Keratinocyte (primary cell): ENCODE measurements at regions not wholly inside any gene's neighbourhood (a gene's known extent, or its start where the extent isn't known, plus 50 kb on each side); places are given as distances from the start of the nearest gene placed in this dataset.

Experiments used
- DNase-seq: peaks from one replicate; pipeline ENCODE4 v3.0.0-alpha.2; 2011; ENCODE audit warnings: low read depth, missing footprints, low spot score
- FAIRE-seq: peaks from 2 replicates; lab custom pipeline; 2011; peaks lifted over from hg19 to GRCh38; lab: Jason Lieb, UNC
- H2AFZ ChIP-seq: 2 replicates; pipeline ENCODE4 v1.6.0; 2012; ENCODE audit warnings: low read length, control low read depth, inconsistent platforms; ENCODE audit not compliant: control insufficient read depth
- H3K27ac ChIP-seq: 2 replicates; pipeline ENCODE4 v1.5.1; 2011; ENCODE audit warnings: low read length; ENCODE audit not compliant: control insufficient read depth, insufficient read depth
- H3K27me3 ChIP-seq: 3 replicates; pipeline ENCODE4 v1.6.0; 2011; ENCODE audit warnings: low read length; ENCODE audit not compliant: control insufficient read depth, insufficient read depth; ENCODE audit errors: extremely low read depth
- H3K36me3 ChIP-seq, 2 experiments: 2 replicates in 1 of 2; 3 replicates in 1 of 2; pipeline ENCODE4 v1.5.1; 2011; ENCODE audit warnings: low read length in 2 of 2, mild to moderate bottlenecking in 1 of 2; ENCODE audit not compliant: control insufficient read depth in 2 of 2, insufficient read depth in 2 of 2; ENCODE audit errors: extremely low read depth in 1 of 2
- H3K4me1 ChIP-seq: 3 replicates; pipeline ENCODE4 v1.5.1; 2011; ENCODE audit warnings: low read length; ENCODE audit not compliant: control insufficient read depth, insufficient read depth; ENCODE audit errors: extremely low read depth
- H3K4me2 ChIP-seq: 3 replicates; pipeline ENCODE4 v1.6.0; 2011; ENCODE audit warnings: low read depth, low read length; ENCODE audit not compliant: control insufficient read depth, insufficient read depth; ENCODE audit errors: extremely low read depth
- H3K4me3 ChIP-seq, 3 experiments: fragments of 200-600 bp in 1 of 3; sonication (generic) in 1 of 3; 2 replicates in 2 of 3; 3 replicates in 1 of 3; pipeline ENCODE4 v1.5.1; 2011 to 2016; ENCODE audit warnings: low read length in 3 of 3, mild to moderate bottlenecking in 3 of 3, control low read depth in 2 of 3, inconsistent platforms in 1 of 3, low read depth in 1 of 3, mixed read lengths in 1 of 3, mixed run types in 1 of 3, moderate library complexity in 1 of 3; ENCODE audit not compliant: control insufficient read depth in 2 of 3, insufficient read depth in 2 of 3; ENCODE audit errors: extremely low read depth in 1 of 3
- H3K79me2 ChIP-seq: 2 replicates; pipeline ENCODE4 v1.6.0; 2012; ENCODE audit warnings: low read length; ENCODE audit not compliant: control insufficient read depth, insufficient read depth
- H3K9ac ChIP-seq: 3 replicates; pipeline ENCODE4 v1.6.0; 2011; ENCODE audit warnings: low read length; ENCODE audit not compliant: control insufficient read depth, insufficient read depth; ENCODE audit errors: extremely low read depth
- H3K9me1 ChIP-seq: 3 replicates; pipeline ENCODE4 v1.6.0; 2011; ENCODE audit warnings: low read length; ENCODE audit not compliant: control insufficient read depth, insufficient read depth; ENCODE audit errors: extremely low read depth
- H3K9me3 ChIP-seq: 2 replicates; pipeline ENCODE4 v1.5.1; 2012; ENCODE audit warnings: low read depth, low read length; ENCODE audit not compliant: control insufficient read depth
- H4K20me1 ChIP-seq: 3 replicates; pipeline ENCODE4 v1.6.0; 2011; ENCODE audit warnings: low read length; ENCODE audit not compliant: control insufficient read depth, insufficient read depth; ENCODE audit errors: extremely low read depth
- CTCF ChIP-seq, 3 experiments: IDR thresholded peaks in 1 of 3; conservative IDR thresholded peaks in 1 of 3; optimal IDR thresholded peaks in 1 of 3; 2 replicates in 2 of 3; 3 replicates in 1 of 3; pipeline versions ENCODE3 to v1.5.1; 2011; ENCODE audit warnings: low read length in 3 of 3, mild to moderate bottlenecking in 3 of 3, moderate library complexity in 2 of 3, control low read depth in 1 of 3, inconsistent platforms in 1 of 3; ENCODE audit not compliant: insufficient read depth in 2 of 3; ENCODE audit errors: extremely low read depth in 1 of 3
- EZH2 ChIP-seq: IDR thresholded peaks from one replicate; pipeline ENCODE4 v1.6.1; 2012; ENCODE audit warnings: inconsistent platforms, mild to moderate bottlenecking, low read length, moderate library complexity
- dilution Hi-C: fragments of 300-500 bp; cut with MboI; formaldehyde crosslinking; loops from one replicate; pipeline ENCODE4 v1.7.0; 2020; ENCODE audit warnings: low sequenced_read_pairs; ENCODE audit not compliant: extremely low pct_ligation_motif_present

GRCh38 chr6:15763364-15763763 is 100.5 kb upstream of the DTNBP1 start:
- Histone ChIP-seq H3K27ac (no peak overlapping the region), H4K20me1 (no peaks in the 10 kb centered on the region), H3K9me3 (no peaks in the 10 kb centered on the region), H3K36me3 (no peaks in the 10 kb centered on the region), H3K4me1 (no peaks in the 10 kb centered on the region), H3K4me2 (no peak overlapping the region), H3K27me3 (no peaks in the 10 kb centered on the region), H3K79me2 (no peaks in the 10 kb centered on the region), H3K4me3 (no peak overlapping the region), H2AFZ (no peak overlapping the region), H3K9me1 (no peaks in the 10 kb centered on the region), H3K9ac (no peak overlapping the region)
- dilution Hi-C loops: no loop called here
- no peak for FAIRE-seq
- TF ChIP-seq EZH2: no peak
- TF ChIP-seq CTCF (optimal IDR thresholded peaks at IDR 0.05 in 1 of 3, IDR thresholded peaks at IDR 0.05 in 1 of 3, conservative IDR thresholded peaks at IDR 0.05 in 1 of 3; ENCODE audit: extremely low read depth in 1 of 3, insufficient read depth in 2 of 3, low read length in 3 of 3): no peak
- no peak for DNase-seq

- Histone ChIP-seq H3K4me2 (no peak overlapping the region), H3K4me3 (no peak overlapping the region), H3K9me3 (no peaks in the 10 kb centered on the region), H3K79me2 (no peaks in the 10 kb centered on the region), H3K27me3 (no peaks in the 10 kb centered on the region), H3K27ac (no peak overlapping the region), H2AFZ (no peak overlapping the region), H4K20me1 (no peaks in the 10 kb centered on the region), H3K9me1 (no peaks in the 10 kb centered on the region), H3K36me3 (no peaks in the 10 kb centered on the region), H3K9ac (no peak overlapping the region), H3K4me1 (no peaks in the 10 kb centered on the region)
- FAIRE-seq: no peak
- no peak for TF ChIP-seq EZH2
- no peak for TF ChIP-seq CTCF (optimal IDR thresholded peaks at IDR 0.05 in 1 of 3, IDR thresholded peaks at IDR 0.05 in 1 of 3, conservative IDR thresholded peaks at IDR 0.05 in 1 of 3; ENCODE audit: extremely low read depth in 1 of 3, insufficient read depth in 2 of 3, low read length in 3 of 3)
- DNase-seq: no peak
- dilution Hi-C loops: no loop called here
Measured at GRCh38 chr6:15761045-15761502, 98.2 kb upstream of the DTNBP1 start.
